GM19025 (cell line): ENCODE measurements at regions not wholly inside any gene's neighbourhood (a gene's known extent, or its start where the extent isn't known, plus 50 kb on each side); places are given as distances from the start of the nearest gene placed in this dataset.
"Not testable (repeated sequence)": the region's sequence is repeated elsewhere in the genome, so short reads cannot be mapped to it uniquely, and the experiment has no call there.

Source experiments
- ATAC-seq: cut with Tn5 transposase; IDR thresholded peaks from one replicate; pipeline ENCODE4 v1.9.1; 2021; ENCODE audit warnings: mild to moderate bottlenecking, low read depth, moderate library complexity; ENCODE audit not compliant: unreplicated experiment

GRCh38 chr1:173341307-173341706 lies 134.2 kb upstream of the TNFSF4 start:
- ATAC-seq: no peak

DNA sequence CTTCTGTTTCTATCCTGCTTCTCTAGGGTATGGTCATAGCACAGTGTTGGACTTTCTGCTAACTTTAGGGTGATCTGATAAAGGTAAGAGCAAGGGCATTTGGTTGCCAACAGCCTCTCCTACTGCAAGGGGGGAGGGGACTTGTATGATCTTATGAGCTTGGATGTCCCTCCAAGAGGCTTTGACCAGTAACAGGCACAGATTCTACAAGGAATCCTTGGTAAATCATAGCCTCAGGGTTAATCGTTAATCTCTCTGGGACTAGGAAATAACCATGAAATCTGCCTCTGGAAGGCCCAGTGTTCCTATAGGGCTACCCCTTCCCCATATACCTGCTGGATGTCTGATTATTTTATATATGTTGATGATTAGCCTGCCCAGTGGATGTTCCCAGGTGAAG lies 134.8 kb upstream of the TNFSF4 start:
- ATAC-seq: no peak

GRCh38 chr1:173342736-173343135 lies 134.4 kb upstream of the PRDX6 start:
- ATAC-seq: no peak

DNA sequence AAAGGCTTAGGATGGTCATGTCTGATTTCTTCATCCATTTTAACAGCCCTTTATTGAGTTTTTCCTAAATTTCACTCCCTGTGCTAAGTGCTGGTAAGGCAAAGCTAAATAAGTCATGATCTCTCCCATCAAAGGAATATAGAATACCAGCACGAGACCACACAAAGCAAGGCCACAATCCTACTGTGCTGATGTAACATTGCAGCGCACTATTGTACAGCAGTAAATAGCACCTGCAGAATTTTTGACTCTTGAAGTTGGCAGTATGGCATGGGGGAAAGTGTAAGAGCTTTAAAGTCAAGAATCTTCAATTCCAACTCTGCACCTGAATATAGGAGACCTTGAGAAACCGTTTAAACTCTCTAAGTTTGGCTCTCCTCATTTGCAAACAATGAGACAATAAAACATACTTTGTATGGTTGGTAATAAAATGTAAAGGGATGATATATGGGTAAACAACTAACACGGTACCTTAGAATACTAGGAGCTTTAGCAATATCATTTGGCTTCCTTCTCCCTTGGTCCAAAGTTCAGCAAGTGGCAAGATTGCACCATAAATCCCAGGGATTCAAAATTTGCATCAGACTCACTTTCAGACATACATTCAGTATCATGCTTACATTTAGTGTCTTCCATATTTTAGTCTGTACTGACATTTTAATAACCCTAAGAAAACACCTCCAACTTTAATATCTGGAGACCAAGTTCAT lies 132.9 kb upstream of the PRDX6 start:
- ATAC-seq: no peak

GRCh38 chr1:173347282-173347818 lies 129.8 kb upstream of the PRDX6 start:
- no peak for ATAC-seq

DNA sequence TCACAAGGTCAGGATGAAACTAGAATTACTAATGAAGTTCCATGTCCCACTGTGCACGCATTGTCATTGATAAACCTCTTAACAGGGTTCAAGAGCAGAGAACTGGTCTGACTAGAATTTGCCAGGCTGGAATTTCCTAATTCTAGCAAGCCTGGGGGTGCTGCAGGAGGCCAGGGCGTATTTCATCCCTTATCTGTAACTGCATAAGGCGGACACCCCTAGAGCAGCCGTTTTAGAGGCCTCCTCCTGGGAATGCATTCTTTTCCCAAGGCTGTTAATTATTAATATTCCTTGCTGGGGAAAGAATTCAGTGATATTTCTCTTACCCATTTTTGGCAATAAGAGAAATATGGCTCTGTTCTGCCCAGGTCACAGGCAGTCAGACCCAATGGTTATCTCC lies 124.5 kb upstream of the PRDX6 start:
- not testable (repeated sequence) for ATAC-seq

DNA sequence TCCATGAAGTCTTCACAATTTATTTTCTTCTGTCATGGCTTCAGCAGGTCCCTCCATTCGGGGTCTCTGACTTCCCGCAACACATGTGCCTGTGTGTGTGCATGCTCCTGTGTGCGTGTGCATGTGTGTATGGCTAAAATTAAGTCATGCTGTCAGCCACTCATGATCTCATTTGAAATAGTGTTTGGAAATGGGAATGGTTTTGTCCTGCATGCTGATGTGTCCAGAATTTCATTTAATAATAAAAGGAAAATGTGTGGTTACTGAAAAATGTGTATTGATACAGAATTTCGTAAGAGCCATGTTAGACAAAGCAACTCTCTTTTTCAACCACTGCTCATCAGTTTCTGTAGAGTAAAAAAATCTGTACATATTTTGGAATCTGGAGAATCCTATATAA lies 123.8 kb upstream of the PRDX6 start:
- no peak for ATAC-seq

DNA sequence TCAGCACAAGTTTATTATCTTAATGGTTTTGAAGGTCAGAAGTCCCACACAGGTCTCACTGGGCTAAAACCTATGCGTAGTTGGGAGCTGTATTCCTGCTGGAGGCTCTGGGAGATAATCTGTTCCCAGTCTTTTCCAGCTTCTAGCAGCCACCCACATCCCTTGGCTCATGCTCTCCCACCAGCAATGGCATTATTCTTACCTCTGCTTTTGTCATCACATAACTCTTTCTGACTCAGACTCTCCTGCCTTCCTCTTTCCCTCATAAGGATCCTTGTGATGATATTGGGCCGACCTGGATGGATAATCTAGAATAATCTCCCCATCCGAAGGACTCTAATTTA lies 122.2 kb upstream of the PRDX6 start:
- no peak for ATAC-seq

- peak; percentile 68 for ATAC-seq
These were observed 121.7 kb upstream of the PRDX6 start for GRCh38 chr1:173355281-173356031.

GRCh38 chr1:173356191-173356762 lies 120.9 kb upstream of the PRDX6 start:
- no peak for ATAC-seq

DNA sequence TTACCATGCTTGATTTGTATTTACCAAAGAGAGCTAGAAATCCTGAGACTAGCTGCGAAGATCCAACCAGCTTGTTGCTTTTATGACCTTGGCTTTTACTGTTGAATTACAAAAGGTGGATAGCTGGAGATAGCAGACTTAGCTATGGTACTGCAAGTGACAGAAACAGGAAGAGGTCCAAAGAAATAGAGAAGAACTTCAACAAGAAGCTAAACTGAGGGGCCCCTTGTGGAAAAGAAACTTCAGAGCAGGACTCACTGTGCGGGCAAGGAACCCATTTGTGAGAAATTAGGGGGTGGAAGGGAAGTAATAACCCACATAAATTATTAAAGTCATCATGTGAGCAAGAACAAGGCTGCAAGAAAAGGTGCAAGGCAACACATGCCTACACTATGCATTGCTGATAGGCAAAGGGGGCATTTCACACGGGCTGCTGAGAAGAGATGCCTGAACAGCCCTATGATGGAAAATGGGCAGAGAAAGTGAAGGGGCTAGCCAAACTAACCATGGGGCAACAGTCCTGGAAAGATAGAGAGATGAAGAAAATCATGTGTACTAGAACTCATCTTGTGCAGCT lies 116.6 kb upstream of the PRDX6 start:
- no peak for ATAC-seq

- no peak for ATAC-seq
These were observed 114.6 kb upstream of the PRDX6 start for GRCh38 chr1:173362543-173362942.

DNA sequence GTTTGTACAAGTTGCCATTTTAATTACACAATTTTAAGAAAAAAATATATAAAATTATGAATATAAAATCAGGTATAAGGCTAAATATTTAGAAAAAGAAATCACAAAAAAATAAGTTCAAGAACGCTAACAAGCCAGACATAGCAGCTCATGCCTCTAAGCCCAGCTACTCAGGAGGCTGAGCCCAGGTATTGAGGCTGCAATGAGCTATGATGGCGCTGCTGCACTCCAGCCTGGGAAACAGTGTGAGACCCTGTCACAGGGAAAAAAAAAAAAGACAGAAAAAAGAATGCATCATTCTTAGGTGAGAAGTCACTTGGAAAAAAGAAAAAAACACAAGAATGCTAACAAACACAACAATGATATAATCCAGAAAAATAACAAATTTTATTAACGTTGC lies 112.3 kb upstream of the PRDX6 start:
- no peak for ATAC-seq

GRCh38 chr1:173365341-173365740 lies 111.8 kb upstream of the PRDX6 start:
- ATAC-seq: no peak

- ATAC-seq: no peak
These were observed 110.0 kb upstream of the PRDX6 start for GRCh38 chr1:173367136-173367535.

GRCh38 chr1:173370586-173370985 lies 106.5 kb upstream of the PRDX6 start:
- ATAC-seq: not testable (repeated sequence)

DNA sequence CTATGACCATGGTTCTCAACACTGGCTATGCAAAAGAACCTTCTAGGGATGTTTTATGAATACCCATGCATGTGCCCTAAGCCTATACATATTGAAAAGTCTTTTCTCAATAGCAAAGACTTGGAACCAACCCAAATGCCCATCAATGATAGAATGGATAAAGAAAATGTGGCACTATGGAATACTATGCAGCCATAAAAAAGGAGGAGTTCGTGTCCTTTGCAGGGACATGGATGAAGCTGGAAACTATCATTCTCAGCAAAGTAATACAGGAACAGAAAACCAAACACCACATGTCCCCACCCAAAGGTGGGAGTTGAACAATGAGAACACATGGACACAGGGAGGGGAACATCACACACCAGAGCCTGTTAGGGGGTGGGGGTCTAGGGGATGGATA lies 101.1 kb upstream of the PRDX6 start:
- not testable (repeated sequence) for ATAC-seq

- no peak for ATAC-seq
These were observed 99.9 kb upstream of the PRDX6 start for GRCh38 chr1:173377266-173377665.

GRCh38 chr1:173383351-173383750 lies 93.8 kb upstream of the PRDX6 start:
- ATAC-seq: no peak

DNA sequence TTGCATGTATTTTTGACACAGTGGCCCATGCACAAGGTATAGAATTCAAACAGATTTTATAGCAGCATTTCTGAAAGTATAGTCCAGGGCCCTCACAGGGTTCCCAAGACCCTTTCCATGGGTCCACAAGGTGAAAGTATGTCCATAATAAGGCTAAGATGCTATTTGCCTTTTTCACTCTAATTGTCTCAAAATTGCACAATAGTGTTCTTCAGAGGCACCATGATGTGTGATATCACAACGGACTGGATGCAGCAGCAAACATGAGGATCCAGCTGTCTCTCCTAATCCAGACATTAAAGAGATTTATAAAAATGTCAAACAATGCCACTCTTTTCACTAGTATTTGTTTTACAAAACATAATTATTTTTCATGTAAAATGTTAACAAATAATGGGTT lies 88.8 kb upstream of the PRDX6 start:
- no peak for ATAC-seq
